Loucy (cell line): ENCODE measurements at regions not wholly inside any gene's neighbourhood (a gene's known extent, or its start where the extent isn't known, plus 50 kb on each side); places are given as distances from the start of the nearest gene placed in this dataset.

Experiments used
- H2AFZ ChIP-seq: fragments of 200-600 bp; sonication (generic); 2 replicates; pipeline ENCODE4 v1.6.0; 2016; ENCODE audit warnings: antibody characterized with exemption, mild to moderate bottlenecking, low read length, moderate library complexity
- H3F3A ChIP-seq: fragments of 200-600 bp; 2 replicates; pipeline ENCODE4 v1.6.0; 2016; ENCODE audit warnings: antibody characterized with exemption, low read depth, mild to moderate bottlenecking
- H3K27me3 ChIP-seq: fragments of 200-600 bp; sonication (generic); 2 replicates; pipeline ENCODE4 v1.6.1; 2014; ENCODE audit warnings: low read length, mild to moderate bottlenecking; ENCODE audit not compliant: insufficient read depth, poor library complexity, severe bottlenecking
- H3K36me3 ChIP-seq: fragments of 200-600 bp; sonication (generic); 2 replicates; pipeline ENCODE4 v1.6.1; 2016; ENCODE audit warnings: low read length; ENCODE audit not compliant: insufficient read depth
- H3K4me1 ChIP-seq: fragments of 200-600 bp; sonication (generic); 2 replicates; pipeline ENCODE4 v1.5.1; 2014; ENCODE audit warnings: low read length, mild to moderate bottlenecking; ENCODE audit not compliant: insufficient read depth, poor library complexity, severe bottlenecking
- H3K4me2 ChIP-seq: fragments of 200-600 bp; sonication (generic); 2 replicates; pipeline ENCODE4 v1.6.0; 2014; ENCODE audit warnings: antibody characterized with exemption, low read length, low read depth, mild to moderate bottlenecking; ENCODE audit not compliant: poor library complexity, severe bottlenecking
- H3K4me3 ChIP-seq: fragments of 200-600 bp; sonication (generic); 2 replicates; pipeline ENCODE4 v1.5.1; 2014; ENCODE audit warnings: low read length, mild to moderate bottlenecking, mixed read lengths; ENCODE audit not compliant: poor library complexity, severe bottlenecking
- H3K79me2 ChIP-seq: fragments of 200-600 bp; sonication (generic); 2 replicates; pipeline ENCODE4 v1.6.1; 2014; ENCODE audit warnings: low read length; ENCODE audit not compliant: insufficient read depth
- H3K9ac ChIP-seq: fragments of 200-600 bp; sonication (generic); 2 replicates; pipeline ENCODE4 v1.6.0; 2014; ENCODE audit warnings: mild to moderate bottlenecking, low read depth, low read length, moderate library complexity; ENCODE audit not compliant: poor library complexity, severe bottlenecking
- H3K9me2 ChIP-seq: fragments of 200-600 bp; sonication (generic); replicated peaks from 2 replicates; pipeline ENCODE4 v1.6.1; 2016; ENCODE audit warnings: low read depth, low read length, mixed read lengths
- H3K9me3 ChIP-seq: fragments of 200-600 bp; sonication (generic); 2 replicates; pipeline ENCODE4 v1.6.1; 2014; ENCODE audit warnings: mild to moderate bottlenecking, antibody characterized with exemption, low read length, low read depth; ENCODE audit not compliant: insufficient read depth
- H4K20me1 ChIP-seq: fragments of 200-600 bp; sonication (generic); 2 replicates; pipeline ENCODE4 v1.6.0; 2014; ENCODE audit warnings: antibody characterized with exemption, low read length, mild to moderate bottlenecking; ENCODE audit not compliant: insufficient read depth, poor library complexity, severe bottlenecking
- CTCF ChIP-seq: fragments of 200-600 bp; sonication (generic); conservative IDR thresholded peaks from 2 replicates; pipeline ENCODE4 v1.5.1; 2014; ENCODE audit warnings: mild to moderate bottlenecking, antibody characterized with exemption, low read length
- EZH2phosphoT487 ChIP-seq: fragments of 200-600 bp; IDR thresholded peaks from 2 replicates; pipeline ENCODE4 v1.6.1; 2018; ENCODE audit warnings: antibody characterized with exemption, mild to moderate bottlenecking, moderate library complexity, borderline replicate concordance

- peak overlapping the region; percentile 55 for H3K4me3 ChIP-seq
- peaks cover 32% of the 10 kb centered on the region for H3K4me1 ChIP-seq
- H3K36me3 ChIP-seq, result no peaks in the 10 kb centered on the region
- H3K79me2 ChIP-seq, result no peaks in the 10 kb centered on the region
- no peak overlapping the region for H2AFZ ChIP-seq
- TF ChIP-seq EZH2phosphoT487 (no peak), CTCF (no peak)
- no peaks in the 10 kb centered on the region for H3F3A ChIP-seq
- peak overlapping the region; percentile 71 for H3K9ac ChIP-seq
- H3K27me3 ChIP-seq, result no peaks in the 10 kb centered on the region
- no peaks in the 10 kb centered on the region for H3K9me2 ChIP-seq
- no peaks in the 10 kb centered on the region for H4K20me1 ChIP-seq
- peak overlapping the region; percentile 70 for H3K4me2 ChIP-seq
- H3K9me3 ChIP-seq, result no peaks in the 10 kb centered on the region
Measured at GRCh38 chr14:106038263-106038662, 511.9 kb downstream of the TMEM121 start.

- Histone ChIP-seq H3F3A (no peaks in the 10 kb centered on the region), H3K9me2 (no peaks in the 10 kb centered on the region), H3K4me1 (peaks cover 32% of the 10 kb centered on the region), H3K9ac (peak overlapping the region; percentile 71), H4K20me1 (no peaks in the 10 kb centered on the region), H3K4me2 (peak overlapping the region; percentile 70), H3K79me2 (no peaks in the 10 kb centered on the region), H3K27me3 (no peaks in the 10 kb centered on the region), H3K36me3 (no peaks in the 10 kb centered on the region), H3K4me3 (no peak overlapping the region), H3K9me3 (no peaks in the 10 kb centered on the region), H2AFZ (no peak overlapping the region)
- TF ChIP-seq CTCF (peak; percentile 69), EZH2phosphoT487 (no peak)
Measured at GRCh38 chr14:106039400-106039799, 513.0 kb downstream of the TMEM121 start.

GRCh38 chr14:106044515-106044914 lies 518.1 kb downstream of the TMEM121 start:
- TF ChIP-seq EZH2phosphoT487 (no peak), CTCF (no peak)
- H3K27me3 ChIP-seq, result no peaks in the 10 kb centered on the region
- H3K9ac ChIP-seq, result no peak overlapping the region
- no peak overlapping the region for H3K4me2 ChIP-seq
- no peaks in the 10 kb centered on the region for H4K20me1 ChIP-seq
- no peak overlapping the region for H2AFZ ChIP-seq
- no peaks in the 10 kb centered on the region for H3F3A ChIP-seq
- H3K79me2 ChIP-seq, result no peaks in the 10 kb centered on the region
- H3K4me1 ChIP-seq, result no peaks in the 10 kb centered on the region
- no peaks in the 10 kb centered on the region for H3K9me3 ChIP-seq
- H3K4me3 ChIP-seq, result no peak overlapping the region
- no peaks in the 10 kb centered on the region for H3K36me3 ChIP-seq
- no peaks in the 10 kb centered on the region for H3K9me2 ChIP-seq
